ENCODE measurements at regions not wholly inside any gene's neighbourhood (a gene's known extent, or its start where the extent isn't known, plus 50 kb on each side); places are given as distances from the start of the nearest gene placed in this dataset.
"Not testable (repeated sequence)": the region's sequence is repeated elsewhere in the genome, so short reads cannot be mapped to it uniquely, and the experiment has no call there.

GRCh38 chr3:82461049-82461889, 699.8 kb upstream of the GBE1 start:
- H4K20me1 ChIP-seq (ENCODE audit: low read depth, low read length), result no peaks in the 10 kb centered on the region
- H3K4me3 ChIP-seq (ENCODE audit: insufficient read depth, low read length, poor library complexity, severe bottlenecking), result no peak overlapping the region
- H3K9ac ChIP-seq (ENCODE audit: low read length), result no peak overlapping the region
- H3K27me3 ChIP-seq (ENCODE audit: low read length), result no peaks in the 10 kb centered on the region
- no peaks in the 10 kb centered on the region for H3K79me2 ChIP-seq (ENCODE audit: insufficient read depth, low read length)
- H3K36me3 ChIP-seq (ENCODE audit: low read length), result no peaks in the 10 kb centered on the region
- H3F3A ChIP-seq (ENCODE audit: insufficient read depth), result no peaks in the 10 kb centered on the region
- H3K9me2 ChIP-seq (replicated peaks; ENCODE audit: insufficient read depth, low read length), result no peaks in the 10 kb centered on the region
- no peak overlapping the region for H2AFZ ChIP-seq (ENCODE audit: low read depth, low read length, severe bottlenecking)
- H3K27ac ChIP-seq (ENCODE audit: low read depth, low read length), result no peak overlapping the region
- TF ChIP-seq EZH2phosphoT487 (conservative IDR thresholded peaks at IDR 0.05; ENCODE audit: low read length), result no peak
- TF ChIP-seq CTCF (IDR thresholded peaks at IDR 0.05; ENCODE audit: insufficient read depth, low read length, poor library complexity, severe bottlenecking), result no peak
- no peak overlapping the region for H3K4me2 ChIP-seq (ENCODE audit: low read depth, low read length, poor library complexity, severe bottlenecking)
- H3K9me3 ChIP-seq (ENCODE audit: insufficient read depth, low read length), result no peaks in the 10 kb centered on the region

DNA sequence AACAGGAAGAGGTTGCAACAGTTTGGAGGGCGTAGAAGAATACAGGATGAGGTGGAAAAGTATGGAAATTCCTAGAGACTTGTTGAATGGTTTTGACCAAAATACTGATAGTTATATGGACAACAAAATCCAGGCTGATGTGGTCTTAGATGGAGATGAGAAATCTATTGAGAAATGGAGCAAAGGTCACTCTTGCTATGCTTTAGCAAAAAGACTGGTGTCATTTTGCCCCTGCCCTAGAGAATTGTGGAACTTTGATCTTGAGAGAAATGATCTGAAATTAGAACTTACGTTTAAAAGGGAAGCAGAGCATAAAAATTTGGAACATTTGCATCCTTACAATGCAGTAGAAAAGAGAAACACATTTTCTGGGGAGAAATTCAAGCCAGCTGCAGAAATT, 686.9 kb upstream of the GBE1 start:
- Histone ChIP-seq H3K4me3 (ENCODE audit: insufficient read depth, low read length, poor library complexity, severe bottlenecking) (no peak overlapping the region), H3K4me2 (ENCODE audit: low read depth, low read length, poor library complexity, severe bottlenecking) (no peak overlapping the region), H3K9me2 (replicated peaks; ENCODE audit: insufficient read depth, low read length) (no peaks in the 10 kb centered on the region), H2AFZ (ENCODE audit: low read depth, low read length, severe bottlenecking) (no peak overlapping the region), H3K9me3 (ENCODE audit: insufficient read depth, low read length) (peaks cover 4% of the 10 kb centered on the region; the same call in 1 of the 2 replicates), H4K20me1 (ENCODE audit: low read depth, low read length) (no peaks in the 10 kb centered on the region), H3K27me3 (ENCODE audit: low read length) (no peaks in the 10 kb centered on the region), H3F3A (ENCODE audit: insufficient read depth) (no peaks in the 10 kb centered on the region), H3K36me3 (ENCODE audit: low read length) (no peaks in the 10 kb centered on the region), H3K79me2 (ENCODE audit: insufficient read depth, low read length) (no peaks in the 10 kb centered on the region), H3K9ac (ENCODE audit: low read length) (no peak overlapping the region), H3K27ac (ENCODE audit: low read depth, low read length) (no peak overlapping the region)
- no peak for TF ChIP-seq EZH2phosphoT487 (conservative IDR thresholded peaks at IDR 0.05; ENCODE audit: low read length)
- no peak for TF ChIP-seq CTCF (IDR thresholded peaks at IDR 0.05; ENCODE audit: insufficient read depth, low read length, poor library complexity, severe bottlenecking)

DNA sequence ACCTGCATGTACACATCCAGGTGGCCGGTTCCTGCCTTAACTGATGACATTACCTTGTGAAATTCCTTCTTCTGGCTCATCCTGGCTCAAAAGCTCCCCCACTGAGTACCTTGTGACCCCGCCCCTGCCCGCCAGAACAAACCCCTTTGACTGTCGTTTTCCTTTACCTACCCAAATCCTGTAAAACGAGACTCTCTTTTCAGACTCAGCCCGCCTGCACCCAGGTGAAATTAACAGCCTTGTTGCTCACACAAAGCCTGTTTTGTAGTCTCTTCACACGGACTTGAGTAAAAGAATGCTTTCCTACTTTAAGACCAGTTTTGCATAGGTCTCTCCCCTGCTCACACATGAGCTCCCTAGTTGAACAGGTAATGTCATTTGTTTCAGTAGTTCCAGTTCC, 667.4 kb upstream of the GBE1 start:
- not testable (repeated sequence) for H3K79me2 ChIP-seq (ENCODE audit: insufficient read depth, low read length); H3K36me3 ChIP-seq (ENCODE audit: low read length); H3F3A ChIP-seq (ENCODE audit: insufficient read depth); H3K4me2 ChIP-seq (ENCODE audit: low read depth, low read length, poor library complexity, severe bottlenecking); H4K20me1 ChIP-seq (ENCODE audit: low read depth, low read length); H3K9me2 ChIP-seq (replicated peaks; ENCODE audit: insufficient read depth, low read length); H3K9ac ChIP-seq (ENCODE audit: low read length); H3K9me3 ChIP-seq (ENCODE audit: insufficient read depth, low read length); H3K27ac ChIP-seq (ENCODE audit: low read depth, low read length); H3K27me3 ChIP-seq (ENCODE audit: low read length); H2AFZ ChIP-seq (ENCODE audit: low read depth, low read length, severe bottlenecking); H3K4me3 ChIP-seq (ENCODE audit: insufficient read depth, low read length, poor library complexity, severe bottlenecking)

GRCh38 chr3:82424031-82424339, 662.5 kb upstream of the GBE1 start:
- H3K4me2 ChIP-seq (ENCODE audit: low read depth, low read length, poor library complexity, severe bottlenecking), result no peak overlapping the region
- no peaks in the 10 kb centered on the region for H3F3A ChIP-seq (ENCODE audit: insufficient read depth)
- H3K9me2 ChIP-seq (replicated peaks; ENCODE audit: insufficient read depth, low read length), result no peaks in the 10 kb centered on the region
- H2AFZ ChIP-seq (ENCODE audit: low read depth, low read length, severe bottlenecking), result peak overlapping the region; percentile 29
- H3K27ac ChIP-seq (ENCODE audit: low read depth, low read length), result no peak overlapping the region
- TF ChIP-seq CTCF (IDR thresholded peaks at IDR 0.05; ENCODE audit: insufficient read depth, low read length, poor library complexity, severe bottlenecking), result no peak
- no peak for TF ChIP-seq EZH2phosphoT487 (conservative IDR thresholded peaks at IDR 0.05; ENCODE audit: low read length)
- H3K79me2 ChIP-seq (ENCODE audit: insufficient read depth, low read length), result no peaks in the 10 kb centered on the region
- no peaks in the 10 kb centered on the region for H3K9me3 ChIP-seq (ENCODE audit: insufficient read depth, low read length)
- no peaks in the 10 kb centered on the region for H4K20me1 ChIP-seq (ENCODE audit: low read depth, low read length)
- no peaks in the 10 kb centered on the region for H3K36me3 ChIP-seq (ENCODE audit: low read length)
- H3K4me3 ChIP-seq (ENCODE audit: insufficient read depth, low read length, poor library complexity, severe bottlenecking), result no peak overlapping the region
- H3K27me3 ChIP-seq (ENCODE audit: low read length), result no peaks in the 10 kb centered on the region
- no peak overlapping the region for H3K9ac ChIP-seq (ENCODE audit: low read length)

Data from SU-DHL-6 (cell line).